ENCODE measurements at regions not wholly inside any gene's neighbourhood (a gene's known extent, or its start where the extent isn't known, plus 50 kb on each side); places are given as distances from the start of the nearest gene placed in this dataset.

GRCh38 chr7:86937363-86937878 lies 122.0 kb downstream of the ELAPOR2 start:
- no peaks in the 10 kb centered on the region for H3K4me1 ChIP-seq (ENCODE audit: insufficient read depth, low read length, poor library complexity, severe bottlenecking)
- no peaks in the 10 kb centered on the region for H3K36me3 ChIP-seq (ENCODE audit: insufficient read depth, low read length, poor library complexity, severe bottlenecking)
- ChIA-PET CTCF (no interaction called here), POLR2A (ENCODE audit: low non-redundant PET) (no interaction called here)
- no peaks in the 10 kb centered on the region for H3K9me3 ChIP-seq (ENCODE audit: low read depth, low read length, poor library complexity, severe bottlenecking)
- intact Hi-C loops (cut with micrococcal nuclease; ENCODE audit: unreplicated experiment) = no loop called here
- H3K27me3 ChIP-seq (replicated peaks; ENCODE audit: insufficient read depth, low read depth, low read length, poor library complexity) = peaks cover 4% of the 10 kb centered on the region
- H3K4me3 ChIP-seq (ENCODE audit: low read depth, low read length, poor library complexity, severe bottlenecking) = no peak overlapping the region
- no TSS peak for BruUV-seq (replicated peaks)
- no peak for TF ChIP-seq CTCF (conservative IDR thresholded peaks at IDR 0.05; ENCODE audit: low read depth, low read length)
- TF ChIP-seq EZH2 (IDR thresholded peaks at IDR 0.05; ENCODE audit: borderline replicate concordance, low read depth, low read length, poor library complexity, severe bottlenecking) = no peak
- H3K27ac ChIP-seq (ENCODE audit: low read depth, low read length, poor library complexity, severe bottlenecking) = no peak overlapping the region
- DNase-seq (ENCODE audit: low spot score) = peak; percentile 19

GRCh38 chr7:86933295-86933845 lies 126.1 kb downstream of the ELAPOR2 start:
- no peaks in the 10 kb centered on the region for H3K27me3 ChIP-seq (replicated peaks; ENCODE audit: insufficient read depth, low read depth, low read length, poor library complexity)
- H3K36me3 ChIP-seq (ENCODE audit: insufficient read depth, low read length, poor library complexity, severe bottlenecking) = no peaks in the 10 kb centered on the region
- H3K4me1 ChIP-seq (ENCODE audit: insufficient read depth, low read length, poor library complexity, severe bottlenecking) = peaks cover 4% of the 10 kb centered on the region
- H3K27ac ChIP-seq (ENCODE audit: low read depth, low read length, poor library complexity, severe bottlenecking) = no peak overlapping the region
- no TSS peak for BruUV-seq (replicated peaks)
- no peak overlapping the region for H3K4me3 ChIP-seq (ENCODE audit: low read depth, low read length, poor library complexity, severe bottlenecking)
- intact Hi-C loops (cut with micrococcal nuclease; ENCODE audit: unreplicated experiment) = no loop called here
- no peaks in the 10 kb centered on the region for H3K9me3 ChIP-seq (ENCODE audit: low read depth, low read length, poor library complexity, severe bottlenecking)
- ChIA-PET POLR2A (ENCODE audit: low non-redundant PET) (no interaction called here), CTCF (no interaction called here)
- DNase-seq (ENCODE audit: low spot score) = no peak
- TF ChIP-seq CTCF (conservative IDR thresholded peaks at IDR 0.05; ENCODE audit: low read depth, low read length) (no peak), EZH2 (IDR thresholded peaks at IDR 0.05; ENCODE audit: borderline replicate concordance, low read depth, low read length, poor library complexity, severe bottlenecking) (no peak)

GRCh38 chr7:86932038-86932512 lies 127.4 kb downstream of the ELAPOR2 start:
- TF ChIP-seq CTCF (conservative IDR thresholded peaks at IDR 0.05; ENCODE audit: low read depth, low read length) (no peak), EZH2 (IDR thresholded peaks at IDR 0.05; ENCODE audit: borderline replicate concordance, low read depth, low read length, poor library complexity, severe bottlenecking) (no peak)
- peak overlapping the region; percentile 58 for H3K27ac ChIP-seq (ENCODE audit: low read depth, low read length, poor library complexity, severe bottlenecking)
- H3K27me3 ChIP-seq (replicated peaks; ENCODE audit: insufficient read depth, low read depth, low read length, poor library complexity) = no peaks in the 10 kb centered on the region
- no peaks in the 10 kb centered on the region for H3K36me3 ChIP-seq (ENCODE audit: insufficient read depth, low read length, poor library complexity, severe bottlenecking)
- POLR2A ChIA-PET (ENCODE audit: low non-redundant PET) = interaction anchor here (0.5 kb wide), 1 partner anchor 220 kb away, joined by 3 read pairs; the partner anchor contains the start of gene DMTF1
- DNase-seq (ENCODE audit: low spot score) = peak; percentile 85
- CTCF ChIA-PET = interaction anchor here (0.7 kb wide), 1 partner anchor 15 kb away, joined by 3 read pairs; no protein-coding TSS in a partner anchor
- H3K4me3 ChIP-seq (ENCODE audit: low read depth, low read length, poor library complexity, severe bottlenecking) = no peak overlapping the region
- no TSS peak for BruUV-seq (replicated peaks)
- H3K9me3 ChIP-seq (ENCODE audit: low read depth, low read length, poor library complexity, severe bottlenecking) = no peaks in the 10 kb centered on the region
- intact Hi-C loops (cut with micrococcal nuclease; ENCODE audit: unreplicated experiment) = no loop called here
- H3K4me1 ChIP-seq (ENCODE audit: insufficient read depth, low read length, poor library complexity, severe bottlenecking) = peaks cover 4% of the 10 kb centered on the region

Measured in A673 (cell line).